K562 (cell line): ENCODE measurements at regions not wholly inside any gene's neighbourhood (a gene's known extent, or its start where the extent isn't known, plus 50 kb on each side); places are given as distances from the start of the nearest gene placed in this dataset.

Source experiments
- ATAC-seq: fragments of 200-7000 bp; cut with Tn5 transposase; 3 replicates; pipeline ENCODE4 v1.9.1; 2020; ENCODE audit warnings: moderate library complexity
- BruUV-seq: library from RNA; stranded (reverse); fragments of 400-500 nt; replicated peaks from 2 replicates; lab custom pipeline; 2021; lab: Mats Ljungman, UMichigan
- CTCF ChIA-PET: fragments of 300-600 bp; formaldehyde crosslinking; extraction: SDS; loops from one replicate; lab custom pipeline; 2021; ENCODE audit warnings: low intra/inter-chr PET ratio; lab: Yijun Ruan, JAX
- POLR2A ChIA-PET: fragments of 300-600, 350-650 bp; sonication (Branson Sonifier 250); formaldehyde crosslinking; extraction: SDS; loops from one replicate; lab custom pipeline; 2021; ENCODE audit warnings: antibody characterized with exemption, inconsistent platforms; lab: Yijun Ruan, JAX
- DNase-seq, 4 experiments: peaks; one replicate each; pipeline versions ENCODE4 v3.0.0 to v3.0.0-alpha.2; 2011 to 2018; ENCODE audit warnings: low spot score in 3 of 4, mixed read lengths in 3 of 4; ENCODE audit errors: extremely low read depth in 1 of 4
- FAIRE-seq: peaks from 2 replicates; lab custom pipeline; 2011; peaks lifted over from hg19 to GRCh38; lab: Jason Lieb, UNC
- H2AFZ ChIP-seq: 2 replicates; pipeline ENCODE4 v1.6.0; 2011; ENCODE audit warnings: low read depth, low read length, control low read depth, inconsistent platforms
- H3K27ac ChIP-seq: fragments of 200-600 bp; 3 replicates; pipeline ENCODE4 v1.8.0; 2011; ENCODE audit warnings: low read depth, mild to moderate bottlenecking, control low read depth, inconsistent platforms, low read length, moderate library complexity, mixed read lengths; ENCODE audit errors: extremely low read depth
- H3K27me3 ChIP-seq, 2 experiments: fragments of 300-600 bp in 1 of 2; 2 replicates in 1 of 2; 3 replicates in 1 of 2; pipeline versions ENCODE4 v1.6.0 to v1.8.0; 2011; ENCODE audit warnings: inconsistent platforms in 2 of 2, low read length in 2 of 2, mild to moderate bottlenecking in 1 of 2, mixed read lengths in 1 of 2, moderate library complexity in 1 of 2; ENCODE audit not compliant: control insufficient read depth in 2 of 2, insufficient read depth in 2 of 2
- H3K36me3 ChIP-seq: fragments of 300-600 bp; 3 replicates; pipeline ENCODE4 v1.8.0; 2011; ENCODE audit warnings: mild to moderate bottlenecking, low read length, inconsistent platforms; ENCODE audit not compliant: control insufficient read depth, insufficient read depth
- H3K4me1 ChIP-seq, 2 experiments: fragments of 200-600 bp in 1 of 2; replicated peaks in 1 of 2; 2 replicates in 1 of 2; 3 replicates in 1 of 2; pipeline versions ENCODE4 v1.5.1 to v1.8.0; 2011; ENCODE audit warnings: inconsistent platforms in 2 of 2, low read length in 2 of 2, mild to moderate bottlenecking in 1 of 2, mixed read lengths in 1 of 2, moderate library complexity in 1 of 2; ENCODE audit not compliant: control insufficient read depth in 2 of 2, insufficient read depth in 2 of 2
- H3K4me2 ChIP-seq: 2 replicates; pipeline ENCODE4 v1.6.1; 2011; ENCODE audit warnings: low read length, control low read depth, inconsistent platforms, mixed read lengths; ENCODE audit not compliant: insufficient read depth
- H3K4me3 ChIP-seq: fragments of 200-600 bp; sonication (generic), shearing (Covaris generic); 2 replicates; pipeline ENCODE4 v1.5.1; 2016; ENCODE audit warnings: control low read depth, inconsistent platforms
- H3K79me2 ChIP-seq: fragments of 200-600 bp; 3 replicates; pipeline ENCODE4 v1.8.0; 2011; ENCODE audit warnings: low read length, inconsistent platforms; ENCODE audit not compliant: control insufficient read depth, insufficient read depth
- H3K9ac ChIP-seq, 2 experiments: 2 replicates each; pipeline versions ENCODE4 v1.6.0 to v1.6.1; 2011; ENCODE audit warnings: low read depth in 2 of 2, low read length in 2 of 2, control low read depth in 1 of 2, inconsistent platforms in 1 of 2, mild to moderate bottlenecking in 1 of 2, mixed read lengths in 1 of 2; ENCODE audit not compliant: insufficient read depth in 1 of 2
- H3K9me1 ChIP-seq: one replicate; pipeline ENCODE4 v1.6.0; 2011; ENCODE audit warnings: inconsistent platforms, mild to moderate bottlenecking, low read length, moderate library complexity; ENCODE audit not compliant: control insufficient read depth, insufficient read depth
- H3K9me3 ChIP-seq: replicated peaks from 2 replicates; pipeline ENCODE4 v1.5.1; 2011; ENCODE audit warnings: low read depth, low read length, inconsistent platforms; ENCODE audit not compliant: control insufficient read depth, insufficient read depth
- H4K20me1 ChIP-seq: replicated peaks from 2 replicates; pipeline ENCODE4 v1.6.1; 2011; ENCODE audit warnings: low read length, inconsistent platforms, mixed read lengths; ENCODE audit not compliant: control insufficient read depth, insufficient read depth
- NFRKB ChIP-seq: fragments of 450-650 bp; IDR thresholded peaks from 2 replicates; pipeline ENCODE4 v1.6.1; 2016; ENCODE audit warnings: low read depth
- PHB ChIP-seq: fragments of 250-450 bp; sonication (Bioruptor Pico); IDR thresholded peaks from 2 replicates; pipeline ENCODE4 v1.5.0; 2021
- RUNX1 ChIP-seq: sonication (generic); IDR thresholded peaks from 2 replicates; pipeline ENCODE4 v1.6.1; 2016; ENCODE audit warnings: antibody characterized with exemption, low read depth
- SMAD2 ChIP-seq: fragments of 150-350 bp; IDR thresholded peaks from 2 replicates; pipeline ENCODE4 v1.6.1; 2014; ENCODE audit warnings: low read depth, mild to moderate bottlenecking, low read length
- SRSF1 ChIP-seq: fragments of 200-400 bp; formaldehyde crosslinking; IDR thresholded peaks from 2 replicates; pipeline ENCODE4 v1.6.1; 2017; ENCODE audit warnings: mild to moderate bottlenecking, low read depth, low read length, moderate library complexity
- TEAD1 ChIP-seq, 2 experiments: fragments of 450-650 bp in 1 of 2; sonication (generic) in 1 of 2; formaldehyde crosslinking; IDR thresholded peaks; 2 replicates each; pipeline versions ENCODE4 v1.4.0 to v1.8.0; 2020 to 2022; ENCODE audit warnings: mild to moderate bottlenecking in 2 of 2, missing genetic modification reagents in 1 of 2
- TFAP4 ChIP-seq: sonication (generic); formaldehyde crosslinking; IDR thresholded peaks from 2 replicates; pipeline ENCODE4 v1.8.0; 2022; ENCODE audit warnings: missing genetic modification reagents, mild to moderate bottlenecking, moderate library complexity, borderline replicate concordance
- USF1 ChIP-seq: sonication (generic); formaldehyde crosslinking; IDR thresholded peaks from 2 replicates; pipeline ENCODE4 v1.9.0; 2022; ENCODE audit warnings: mild to moderate bottlenecking, missing genetic modification reagents
- ZBTB11 ChIP-seq, 3 experiments: fragments of 200-800 bp in 1 of 3; fragments of 250-450 bp in 1 of 3; fragments of 450-650 bp in 1 of 3; sonication (Bioruptor Pico) in 1 of 3; sonication (Bioruptor generic) in 1 of 3; formaldehyde crosslinking in 1 of 3; IDR thresholded peaks; 2 replicates each; pipeline versions ENCODE4 v1.6.1 to v1.8.0; 2016 to 2022; ENCODE audit warnings: mild to moderate bottlenecking in 2 of 3, missing genetic modification characterization in 2 of 3, missing compliant biosample characterization in 1 of 3, moderate library complexity in 1 of 3
- ZNF3 ChIP-seq: fragments of 250-450 bp; sonication (Bioruptor Pico); IDR thresholded peaks from 2 replicates; pipeline ENCODE4 v1.5.0; 2021; ENCODE audit warnings: mild to moderate bottlenecking, moderate library complexity
- ZNF316 ChIP-seq: fragments of 450-650 bp; IDR thresholded peaks from 2 replicates; pipeline ENCODE4 v1.6.1; 2016
- ZNF639 ChIP-seq, 2 experiments: fragments of 200-800 bp in 1 of 2; sonication (Bioruptor generic) in 1 of 2; sonication (generic) in 1 of 2; formaldehyde crosslinking in 1 of 2; IDR thresholded peaks in 1 of 2; conservative IDR thresholded peaks in 1 of 2; 2 replicates each; pipeline versions ENCODE4 v1.5.0 to v1.6.1; 2016 to 2020; ENCODE audit warnings: missing compliant biosample characterization in 1 of 2, missing genetic modification characterization in 1 of 2, missing genetic modification reagents in 1 of 2
- WGBS: fragments of 100-300 bp; shearing (Covaris generic); methylation state at CpG from one replicate; pipeline ENCODE4 v1.1.6; 2016; ENCODE audit warnings: low coverage, mixed read lengths; ENCODE audit not compliant: insufficient coverage; ENCODE audit errors: missing lambda C conversion rate; 5-methylcytosine and 5-hydroxymethylcytosine counted together
- in situ Hi-C: fragments of 300-500 bp; cut with MboI; formaldehyde crosslinking; loops from 4 replicates; pipeline ENCODE4 v1.15.0; 2018; ENCODE audit warnings: inconsistent platforms, mixed read lengths
- intact Hi-C: fragments of 100-400 bp; cut with micrococcal nuclease; formaldehyde crosslinking; loops from 2 replicates; pipeline ENCODE4 v1.14.2; 2022

GRCh38 chr13:34756136-34756535 lies 185.9 kb upstream of the NBEA start:
- H3K27ac ChIP-seq: no peak overlapping the region
- H3K4me2 ChIP-seq: no peak overlapping the region
- no peak overlapping the region for H2AFZ ChIP-seq
- POLR2A ChIA-PET: no interaction called here
- H3K79me2 ChIP-seq: no peaks in the 10 kb centered on the region
- FAIRE-seq (no peak), DNase-seq (no peak), ATAC-seq (no peak)
- no peaks in the 10 kb centered on the region for H3K36me3 ChIP-seq
- CTCF ChIA-PET: no interaction called here
- H4K20me1 ChIP-seq: no peaks in the 10 kb centered on the region
- H3K4me1 ChIP-seq: no peaks in the 10 kb centered on the region
- no peaks in the 10 kb centered on the region for H3K27me3 ChIP-seq
- WGBS: 0% methylated on average over 3 of the region's 3 CpGs
- TF ChIP-seq ZNF316 (no peak), SRSF1 (no peak), TFAP4 (no peak), TEAD1 (CRISPR knock-in tag; IDR thresholded peaks at IDR 0.05) (no peak), SMAD2 (no peak), USF1 (no peak), NFRKB (no peak), PHB (CRISPR knock-in tag) (no peak), ZBTB11 (CRISPR knock-in tag; IDR thresholded peaks at IDR 0.05) (no peak), ZNF3 (CRISPR knock-in tag) (no peak), RUNX1 (no peak), ZNF639 (CRISPR knock-in tag; conservative IDR thresholded peaks at IDR 0.05 in 1 of 2, IDR thresholded peaks at IDR 0.05 in 1 of 2) (no peak)
- H3K9ac ChIP-seq: no peak overlapping the region
- no peak overlapping the region for H3K4me3 ChIP-seq
- BruUV-seq: no TSS peak
- in situ Hi-C loops (no loop called here), intact Hi-C loops (no loop called here)
- H3K9me3 ChIP-seq: no peaks in the 10 kb centered on the region
- no peaks in the 10 kb centered on the region for H3K9me1 ChIP-seq
